ENCODE measurements at regions not wholly inside any gene's neighbourhood (a gene's known extent, or its start where the extent isn't known, plus 50 kb on each side); places are given as distances from the start of the nearest gene placed in this dataset.

- H3K79me2 ChIP-seq (ENCODE audit: control insufficient read depth, low read length) = no peaks in the 10 kb centered on the region
- no peaks in the 10 kb centered on the region for H3K36me3 ChIP-seq (ENCODE audit: control insufficient read depth, low read length)
- no peaks in the 10 kb centered on the region for H3F3A ChIP-seq (ENCODE audit: control insufficient read depth, insufficient read depth)
- no peaks in the 10 kb centered on the region for H4K20me1 ChIP-seq (ENCODE audit: control insufficient read depth, insufficient read depth, low read depth, low read length)
- H3K9me3 ChIP-seq (ENCODE audit: control insufficient read depth, insufficient read depth, low read length) = no peaks in the 10 kb centered on the region
- H3K4me1 ChIP-seq (ENCODE audit: control insufficient read depth, low read length) = no peaks in the 10 kb centered on the region
- TF ChIP-seq EZH2phosphoT487 (IDR thresholded peaks at IDR 0.05; ENCODE audit: borderline replicate concordance, low read length) = no peak
- TF ChIP-seq, protein P1, sequence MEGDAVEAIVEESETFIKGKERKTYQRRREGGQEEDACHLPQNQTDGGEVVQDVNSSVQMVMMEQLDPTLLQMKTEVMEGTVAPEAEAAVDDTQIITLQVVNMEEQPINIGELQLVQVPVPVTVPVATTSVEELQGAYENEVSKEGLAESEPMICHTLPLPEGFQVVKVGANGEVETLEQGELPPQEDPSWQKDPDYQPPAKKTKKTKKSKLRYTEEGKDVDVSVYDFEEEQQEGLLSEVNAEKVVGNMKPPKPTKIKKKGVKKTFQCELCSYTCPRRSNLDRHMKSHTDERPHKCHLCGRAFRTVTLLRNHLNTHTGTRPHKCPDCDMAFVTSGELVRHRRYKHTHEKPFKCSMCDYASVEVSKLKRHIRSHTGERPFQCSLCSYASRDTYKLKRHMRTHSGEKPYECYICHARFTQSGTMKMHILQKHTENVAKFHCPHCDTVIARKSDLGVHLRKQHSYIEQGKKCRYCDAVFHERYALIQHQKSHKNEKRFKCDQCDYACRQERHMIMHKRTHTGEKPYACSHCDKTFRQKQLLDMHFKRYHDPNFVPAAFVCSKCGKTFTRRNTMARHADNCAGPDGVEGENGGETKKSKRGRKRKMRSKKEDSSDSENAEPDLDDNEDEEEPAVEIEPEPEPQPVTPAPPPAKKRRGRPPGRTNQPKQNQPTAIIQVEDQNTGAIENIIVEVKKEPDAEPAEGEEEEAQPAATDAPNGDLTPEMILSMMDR (IDR thresholded peaks at IDR 0.05; ENCODE audit: low read depth, low read length, poor library complexity, severe bottlenecking) = no peak
- H3K4me2 ChIP-seq (ENCODE audit: low read length) = no peak overlapping the region
- no peaks in the 10 kb centered on the region for H3K27me3 ChIP-seq (ENCODE audit: control insufficient read depth, low read length)
- no peaks in the 10 kb centered on the region for H3K9me2 ChIP-seq (replicated peaks; ENCODE audit: control insufficient read depth, low read length)
- no peak overlapping the region for H3K27ac ChIP-seq (ENCODE audit: low read depth, low read length)
- H3K4me3 ChIP-seq (ENCODE audit: low read length) = no peak overlapping the region
Measured at GRCh38 chr3:1734494-1735122, 364.1 kb upstream of the CNTN4 start.

DNA sequence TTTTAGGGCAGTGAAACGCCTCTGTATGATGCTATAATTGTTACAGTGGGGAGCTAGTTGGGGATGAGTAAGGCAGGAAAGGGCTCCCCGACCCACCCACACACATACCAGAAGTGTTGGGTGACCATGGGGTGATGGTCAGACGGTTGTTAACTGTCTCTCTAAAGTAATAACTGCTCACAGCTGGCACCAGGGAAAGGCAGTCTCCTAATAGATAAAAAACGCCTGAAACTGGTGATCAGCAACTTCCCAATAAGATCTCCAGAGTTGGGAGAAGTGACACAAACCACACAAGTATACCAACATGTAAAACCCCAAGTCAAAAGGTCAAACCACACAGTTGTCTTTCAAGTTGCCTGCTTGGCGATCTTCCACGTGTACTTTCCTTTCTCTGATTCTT is 346.5 kb upstream of the CNTN4 start:
- TF ChIP-seq, protein P1 (IDR thresholded peaks at IDR 0.05; ENCODE audit: low read depth, low read length, poor library complexity, severe bottlenecking) = no peak
- no peak for TF ChIP-seq EZH2phosphoT487 (IDR thresholded peaks at IDR 0.05; ENCODE audit: borderline replicate concordance, low read length)
- Histone ChIP-seq H3K4me2 (ENCODE audit: low read length) (no peak overlapping the region), H3K27me3 (ENCODE audit: control insufficient read depth, low read length) (no peaks in the 10 kb centered on the region)

GRCh38 chr3:1766384-1766783 is 332.3 kb upstream of the CNTN4 start:
- H3K27me3 ChIP-seq (ENCODE audit: control insufficient read depth, low read length) = no peaks in the 10 kb centered on the region
- H3K79me2 ChIP-seq (ENCODE audit: control insufficient read depth, low read length) = no peaks in the 10 kb centered on the region
- H3K36me3 ChIP-seq (ENCODE audit: control insufficient read depth, low read length) = no peaks in the 10 kb centered on the region
- H3K9me2 ChIP-seq (replicated peaks; ENCODE audit: control insufficient read depth, low read length) = no peaks in the 10 kb centered on the region
- no peak overlapping the region for H3K4me3 ChIP-seq (ENCODE audit: low read length)
- no peaks in the 10 kb centered on the region for H3K9me3 ChIP-seq (ENCODE audit: control insufficient read depth, insufficient read depth, low read length)
- no peaks in the 10 kb centered on the region for H4K20me1 ChIP-seq (ENCODE audit: control insufficient read depth, insufficient read depth, low read depth, low read length)
- no peak overlapping the region for H3K4me2 ChIP-seq (ENCODE audit: low read length)
- H3F3A ChIP-seq (ENCODE audit: control insufficient read depth, insufficient read depth) = no peaks in the 10 kb centered on the region
- no peaks in the 10 kb centered on the region for H3K4me1 ChIP-seq (ENCODE audit: control insufficient read depth, low read length)
- no peak overlapping the region for H3K27ac ChIP-seq (ENCODE audit: low read depth, low read length)
- TF ChIP-seq, protein P1 (IDR thresholded peaks at IDR 0.05; ENCODE audit: low read depth, low read length, poor library complexity, severe bottlenecking) = no peak
- no peak for TF ChIP-seq EZH2phosphoT487 (IDR thresholded peaks at IDR 0.05; ENCODE audit: borderline replicate concordance, low read length)

More for the DNA sequence above, 346.5 kb upstream of the CNTN4 start:
- Histone ChIP-seq H3K27ac (ENCODE audit: low read depth, low read length) (no peak overlapping the region), H3K9me3 (ENCODE audit: control insufficient read depth, insufficient read depth, low read length) (peaks cover 7% of the 10 kb centered on the region; the same call in 1 of the 2 replicates), H3K4me3 (ENCODE audit: low read length) (no peak overlapping the region), H3F3A (ENCODE audit: control insufficient read depth, insufficient read depth) (no peaks in the 10 kb centered on the region), H3K36me3 (ENCODE audit: control insufficient read depth, low read length) (no peaks in the 10 kb centered on the region), H3K4me1 (ENCODE audit: control insufficient read depth, low read length) (no peaks in the 10 kb centered on the region), H3K79me2 (ENCODE audit: control insufficient read depth, low read length) (no peaks in the 10 kb centered on the region), H3K9me2 (replicated peaks; ENCODE audit: control insufficient read depth, low read length) (no peaks in the 10 kb centered on the region), H4K20me1 (ENCODE audit: control insufficient read depth, insufficient read depth, low read depth, low read length) (no peaks in the 10 kb centered on the region)
